GM23338 (cell line): ENCODE measurements at regions not wholly inside any gene's neighbourhood (a gene's known extent, or its start where the extent isn't known, plus 50 kb on each side); places are given as distances from the start of the nearest gene placed in this dataset.
A peak's percentile ranks its signal among the peaks of the same experiment; 100 is the strongest.

Experiments used
- ATAC-seq: fragments of 200-7000 bp; cut with Tn5 transposase; 3 replicates; pipeline ENCODE4 v1.9.1; 2020
- DNase-seq: peaks from one replicate; pipeline ENCODE4 v3.0.0-alpha.2; 2015; ENCODE audit warnings: low spot score
- H2AFZ ChIP-seq: fragments of 200-600 bp; sonication (generic); 2 replicates; pipeline ENCODE4 v1.8.0; 2016; ENCODE audit warnings: antibody characterized with exemption, mild to moderate bottlenecking, moderate library complexity
- H3F3A ChIP-seq: fragments of 200-600 bp; sonication (generic); replicated peaks from 2 replicates; pipeline ENCODE4 v1.8.0; 2017; ENCODE audit warnings: antibody characterized with exemption, mixed run types, low read depth
- H3K27ac ChIP-seq: fragments of 200-600 bp; sonication (generic); 2 replicates; pipeline ENCODE4 v1.6.1; 2016; ENCODE audit warnings: low read depth
- H3K27me3 ChIP-seq: fragments of 200-600 bp; sonication (generic); 2 replicates; pipeline ENCODE4 v1.8.0; 2016; ENCODE audit warnings: mild to moderate bottlenecking, mixed run types, moderate library complexity; ENCODE audit not compliant: insufficient read depth
- H3K36me3 ChIP-seq: fragments of 200-600 bp; sonication (generic); 2 replicates; pipeline ENCODE4 v1.8.0; 2016; ENCODE audit warnings: mild to moderate bottlenecking; ENCODE audit not compliant: insufficient read depth
- H3K4me1 ChIP-seq: fragments of 200-600 bp; sonication (generic); 2 replicates; pipeline ENCODE4 v1.8.0; 2016; ENCODE audit warnings: mild to moderate bottlenecking, moderate library complexity; ENCODE audit not compliant: insufficient read depth
- H3K4me2 ChIP-seq: fragments of 200-600 bp; sonication (generic); 2 replicates; pipeline ENCODE4 v1.7.1; 2017; ENCODE audit warnings: mixed run types
- H3K4me3 ChIP-seq: fragments of 200-600 bp; sonication (generic); 2 replicates; pipeline ENCODE4 v1.6.1; 2016; ENCODE audit warnings: mixed run types
- H3K79me2 ChIP-seq: fragments of 200-600 bp; sonication (generic); replicated peaks from 2 replicates; pipeline ENCODE4 v1.8.0; 2017; ENCODE audit warnings: mild to moderate bottlenecking; ENCODE audit not compliant: insufficient read depth
- H3K9me2 ChIP-seq: fragments of 200-600 bp; sonication (generic); 2 replicates; pipeline ENCODE4 v1.8.0; 2017; ENCODE audit not compliant: insufficient read depth
- H4K20me1 ChIP-seq: fragments of 200-600 bp; sonication (generic); replicated peaks from 2 replicates; pipeline ENCODE4 v1.8.0; 2017; ENCODE audit warnings: mild to moderate bottlenecking; ENCODE audit not compliant: insufficient read depth
- H3K27ac Mint-ChIP-seq: 2 replicates; pipeline ENCODE4 v1.8.0; 2020; ENCODE audit warnings: inconsistent platforms, mild to moderate bottlenecking, moderate library complexity, mixed read lengths
- H3K27me3 Mint-ChIP-seq: 3 replicates; pipeline ENCODE4 v1.8.0; 2022; ENCODE audit warnings: low read depth, mild to moderate bottlenecking, moderate library complexity, mixed read lengths, inconsistent platforms; ENCODE audit not compliant: insufficient read depth, poor library complexity
- H3K36me3 Mint-ChIP-seq: 3 replicates; pipeline ENCODE4 v1.8.0; 2021; ENCODE audit warnings: low read depth, mild to moderate bottlenecking, inconsistent platforms, moderate library complexity, mixed read lengths
- H3K4me1 Mint-ChIP-seq: 3 replicates; pipeline ENCODE4 v1.8.0; 2020; ENCODE audit warnings: mild to moderate bottlenecking, inconsistent platforms, mixed read lengths
- H3K4me3 Mint-ChIP-seq: 3 replicates; pipeline ENCODE4 v1.8.0; 2021; ENCODE audit warnings: moderate library complexity, mild to moderate bottlenecking, inconsistent platforms, mixed read lengths
- H3K9me3 Mint-ChIP-seq: 3 replicates; pipeline ENCODE4 v1.8.0; 2020; ENCODE audit warnings: moderate library complexity, mild to moderate bottlenecking, inconsistent platforms, mixed read lengths
- EZH2phosphoT487 ChIP-seq: fragments of 200-600 bp; sonication (generic); IDR thresholded peaks from one replicate; pipeline ENCODE4 v1.8.1; 2018; ENCODE audit warnings: antibody characterized with exemption; ENCODE audit not compliant: unreplicated experiment
- JUNB ChIP-seq: IDR thresholded peaks from one replicate; pipeline ENCODE4 v1.6.1; 2016; ENCODE audit warnings: antibody characterized with exemption; ENCODE audit not compliant: unreplicated experiment
- NANOG ChIP-seq: IDR thresholded peaks from 2 replicates; pipeline ENCODE4 v1.6.1; 2016; ENCODE audit warnings: antibody characterized with exemption, borderline replicate concordance
- STAT1 ChIP-seq: IDR thresholded peaks from one replicate; pipeline ENCODE4 v1.6.1; 2016; ENCODE audit warnings: antibody characterized with exemption; ENCODE audit not compliant: unreplicated experiment
- TF ChIP-seq, protein P1 (sequence below): fragments of 250-450 bp; sonication (Bioruptor Pico); IDR thresholded peaks from 2 replicates; pipeline ENCODE4 v1.5.0; 2020; ENCODE audit warnings: mild to moderate bottlenecking, moderate library complexity
- TF ChIP-seq, protein P2 (sequence below): IDR thresholded peaks from one replicate; pipeline ENCODE4 v1.6.1; 2018; ENCODE audit warnings: antibody characterized with exemption; ENCODE audit not compliant: unreplicated experiment

DNA sequence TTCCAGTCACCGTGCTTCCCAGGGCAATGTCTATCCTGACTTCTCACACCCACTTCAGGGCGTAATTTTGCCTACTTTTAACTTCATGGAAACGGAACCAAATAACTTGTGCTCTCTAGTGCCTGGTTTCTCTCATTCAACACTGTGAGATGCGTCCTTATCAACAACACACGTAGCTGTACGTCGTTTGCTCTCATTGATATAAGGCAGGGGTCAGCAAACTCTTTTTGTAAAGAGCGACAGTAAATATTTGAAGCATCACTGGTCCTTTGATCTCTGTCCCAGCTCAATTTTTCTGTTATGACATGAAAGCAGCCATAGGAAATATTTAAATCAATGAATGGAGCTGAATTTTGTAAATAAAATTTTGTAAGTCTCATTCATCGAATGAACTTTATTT lies 239.3 kb upstream of the KCNG1 start:
- peaks cover 24% of the 10 kb centered on the region for H3K9me2 ChIP-seq
- no peaks in the 10 kb centered on the region for H4K20me1 ChIP-seq
- H3F3A ChIP-seq = no peaks in the 10 kb centered on the region
- no peak for TF ChIP-seq NANOG
- TF ChIP-seq, protein P1, sequence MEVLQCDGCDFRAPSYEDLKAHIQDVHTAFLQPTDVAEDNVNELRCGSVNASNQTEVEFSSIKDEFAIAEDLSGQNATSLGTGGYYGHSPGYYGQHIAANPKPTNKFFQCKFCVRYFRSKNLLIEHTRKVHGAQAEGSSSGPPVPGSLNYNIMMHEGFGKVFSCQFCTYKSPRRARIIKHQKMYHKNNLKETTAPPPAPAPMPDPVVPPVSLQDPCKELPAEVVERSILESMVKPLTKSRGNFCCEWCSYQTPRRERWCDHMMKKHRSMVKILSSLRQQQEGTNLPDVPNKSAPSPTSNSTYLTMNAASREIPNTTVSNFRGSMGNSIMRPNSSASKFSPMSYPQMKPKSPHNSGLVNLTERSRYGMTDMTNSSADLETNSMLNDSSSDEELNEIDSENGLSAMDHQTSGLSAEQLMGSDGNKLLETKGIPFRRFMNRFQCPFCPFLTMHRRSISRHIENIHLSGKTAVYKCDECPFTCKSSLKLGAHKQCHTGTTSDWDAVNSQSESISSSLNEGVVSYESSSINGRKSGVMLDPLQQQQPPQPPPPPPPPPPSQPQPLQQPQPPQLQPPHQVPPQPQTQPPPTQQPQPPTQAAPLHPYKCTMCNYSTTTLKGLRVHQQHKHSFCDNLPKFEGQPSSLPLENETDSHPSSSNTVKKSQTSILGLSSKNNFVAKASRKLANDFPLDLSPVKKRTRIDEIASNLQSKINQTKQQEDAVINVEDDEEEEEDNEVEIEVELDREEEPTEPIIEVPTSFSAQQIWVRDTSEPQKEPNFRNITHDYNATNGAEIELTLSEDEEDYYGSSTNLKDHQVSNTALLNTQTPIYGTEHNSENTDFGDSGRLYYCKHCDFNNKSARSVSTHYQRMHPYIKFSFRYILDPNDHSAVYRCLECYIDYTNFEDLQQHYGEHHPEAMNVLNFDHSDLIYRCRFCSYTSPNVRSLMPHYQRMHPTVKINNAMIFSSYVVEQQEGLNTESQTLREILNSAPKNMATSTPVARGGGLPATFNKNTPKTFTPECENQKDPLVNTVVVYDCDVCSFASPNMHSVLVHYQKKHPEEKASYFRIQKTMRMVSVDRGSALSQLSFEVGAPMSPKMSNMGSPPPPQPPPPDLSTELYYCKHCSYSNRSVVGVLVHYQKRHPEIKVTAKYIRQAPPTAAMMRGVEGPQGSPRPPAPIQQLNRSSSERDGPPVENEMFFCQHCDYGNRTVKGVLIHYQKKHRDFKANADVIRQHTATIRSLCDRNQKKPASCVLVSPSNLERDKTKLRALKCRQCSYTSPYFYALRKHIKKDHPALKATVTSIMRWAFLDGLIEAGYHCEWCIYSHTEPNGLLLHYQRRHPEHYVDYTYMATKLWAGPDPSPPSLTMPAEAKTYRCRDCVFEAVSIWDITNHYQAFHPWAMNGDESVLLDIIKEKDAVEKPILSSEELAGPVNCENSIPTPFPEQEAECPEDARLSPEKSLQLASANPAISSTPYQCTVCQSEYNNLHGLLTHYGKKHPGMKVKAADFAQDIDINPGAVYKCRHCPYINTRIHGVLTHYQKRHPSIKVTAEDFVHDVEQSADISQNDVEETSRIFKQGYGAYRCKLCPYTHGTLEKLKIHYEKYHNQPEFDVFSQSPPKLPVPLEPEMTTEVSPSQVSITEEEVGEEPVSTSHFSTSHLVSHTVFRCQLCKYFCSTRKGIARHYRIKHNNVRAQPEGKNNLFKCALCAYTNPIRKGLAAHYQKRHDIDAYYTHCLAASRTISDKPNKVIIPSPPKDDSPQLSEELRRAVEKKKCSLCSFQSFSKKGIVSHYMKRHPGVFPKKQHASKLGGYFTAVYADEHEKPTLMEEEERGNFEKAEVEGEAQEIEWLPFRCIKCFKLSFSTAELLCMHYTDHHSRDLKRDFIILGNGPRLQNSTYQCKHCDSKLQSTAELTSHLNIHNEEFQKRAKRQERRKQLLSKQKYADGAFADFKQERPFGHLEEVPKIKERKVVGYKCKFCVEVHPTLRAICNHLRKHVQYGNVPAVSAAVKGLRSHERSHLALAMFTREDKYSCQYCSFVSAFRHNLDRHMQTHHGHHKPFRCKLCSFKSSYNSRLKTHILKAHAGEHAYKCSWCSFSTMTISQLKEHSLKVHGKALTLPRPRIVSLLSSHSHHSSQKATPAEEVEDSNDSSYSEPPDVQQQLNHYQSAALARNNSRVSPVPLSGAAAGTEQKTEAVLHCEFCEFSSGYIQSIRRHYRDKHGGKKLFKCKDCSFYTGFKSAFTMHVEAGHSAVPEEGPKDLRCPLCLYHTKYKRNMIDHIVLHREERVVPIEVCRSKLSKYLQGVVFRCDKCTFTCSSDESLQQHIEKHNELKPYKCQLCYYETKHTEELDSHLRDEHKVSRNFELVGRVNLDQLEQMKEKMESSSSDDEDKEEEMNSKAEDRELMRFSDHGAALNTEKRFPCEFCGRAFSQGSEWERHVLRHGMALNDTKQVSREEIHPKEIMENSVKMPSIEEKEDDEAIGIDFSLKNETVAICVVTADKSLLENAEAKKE = no peak
- TF ChIP-seq JUNB = no peak
- TF ChIP-seq EZH2phosphoT487 = no peak
- Mint-ChIP-seq H3K27ac (no peak overlapping the region), H3K9me3 (peaks cover 39% of the 10 kb centered on the region), H3K36me3 (peaks cover 16% of the 10 kb centered on the region), H3K4me1 (peaks cover 29% of the 10 kb centered on the region), H3K27me3 (peaks cover 11% of the 10 kb centered on the region), H3K4me3 (no peak overlapping the region)
- ATAC-seq (no peak), DNase-seq (no peak)
- no peak overlapping the region for H3K27ac ChIP-seq
- no peaks in the 10 kb centered on the region; the same call in 1 of the 2 replicates for H3K36me3 ChIP-seq
- H3K4me3 ChIP-seq = no peak overlapping the region
- no peak overlapping the region for H3K4me2 ChIP-seq
- H2AFZ ChIP-seq = no peak overlapping the region
- H3K27me3 ChIP-seq = no peaks in the 10 kb centered on the region
- no peaks in the 10 kb centered on the region for H3K79me2 ChIP-seq
- H3K4me1 ChIP-seq = peaks cover 19% of the 10 kb centered on the region

- no peaks in the 10 kb centered on the region; the same call in 1 of the 2 replicates for H3K36me3 ChIP-seq
- Mint-ChIP-seq H3K4me1 (peaks cover 29% of the 10 kb centered on the region), H3K27me3 (peaks cover 11% of the 10 kb centered on the region), H3K27ac (no peak overlapping the region), H3K36me3 (peaks cover 4% of the 10 kb centered on the region; the same call in 2 of the 3 replicates), H3K9me3 (peaks cover 18% of the 10 kb centered on the region), H3K4me3 (no peak overlapping the region)
- peaks cover 19% of the 10 kb centered on the region for H3K4me1 ChIP-seq
- H3K27me3 ChIP-seq = no peaks in the 10 kb centered on the region
- H3K9me2 ChIP-seq = peaks cover 24% of the 10 kb centered on the region
- ATAC-seq (peak; percentile 32; the same call in 1 of the 3 replicates), DNase-seq (no peak)
- H3K4me2 ChIP-seq = 0 out of 2 replicates have a peak overlapping the region, but pooled peaks have one; percentile 62
- peak overlapping the region; percentile 87 for H2AFZ ChIP-seq
- H3K27ac ChIP-seq = no peak overlapping the region
- H3K79me2 ChIP-seq = no peaks in the 10 kb centered on the region
- H4K20me1 ChIP-seq = no peaks in the 10 kb centered on the region
- no peak overlapping the region for H3K4me3 ChIP-seq
- H3F3A ChIP-seq = no peaks in the 10 kb centered on the region
- TF ChIP-seq, protein P2, sequence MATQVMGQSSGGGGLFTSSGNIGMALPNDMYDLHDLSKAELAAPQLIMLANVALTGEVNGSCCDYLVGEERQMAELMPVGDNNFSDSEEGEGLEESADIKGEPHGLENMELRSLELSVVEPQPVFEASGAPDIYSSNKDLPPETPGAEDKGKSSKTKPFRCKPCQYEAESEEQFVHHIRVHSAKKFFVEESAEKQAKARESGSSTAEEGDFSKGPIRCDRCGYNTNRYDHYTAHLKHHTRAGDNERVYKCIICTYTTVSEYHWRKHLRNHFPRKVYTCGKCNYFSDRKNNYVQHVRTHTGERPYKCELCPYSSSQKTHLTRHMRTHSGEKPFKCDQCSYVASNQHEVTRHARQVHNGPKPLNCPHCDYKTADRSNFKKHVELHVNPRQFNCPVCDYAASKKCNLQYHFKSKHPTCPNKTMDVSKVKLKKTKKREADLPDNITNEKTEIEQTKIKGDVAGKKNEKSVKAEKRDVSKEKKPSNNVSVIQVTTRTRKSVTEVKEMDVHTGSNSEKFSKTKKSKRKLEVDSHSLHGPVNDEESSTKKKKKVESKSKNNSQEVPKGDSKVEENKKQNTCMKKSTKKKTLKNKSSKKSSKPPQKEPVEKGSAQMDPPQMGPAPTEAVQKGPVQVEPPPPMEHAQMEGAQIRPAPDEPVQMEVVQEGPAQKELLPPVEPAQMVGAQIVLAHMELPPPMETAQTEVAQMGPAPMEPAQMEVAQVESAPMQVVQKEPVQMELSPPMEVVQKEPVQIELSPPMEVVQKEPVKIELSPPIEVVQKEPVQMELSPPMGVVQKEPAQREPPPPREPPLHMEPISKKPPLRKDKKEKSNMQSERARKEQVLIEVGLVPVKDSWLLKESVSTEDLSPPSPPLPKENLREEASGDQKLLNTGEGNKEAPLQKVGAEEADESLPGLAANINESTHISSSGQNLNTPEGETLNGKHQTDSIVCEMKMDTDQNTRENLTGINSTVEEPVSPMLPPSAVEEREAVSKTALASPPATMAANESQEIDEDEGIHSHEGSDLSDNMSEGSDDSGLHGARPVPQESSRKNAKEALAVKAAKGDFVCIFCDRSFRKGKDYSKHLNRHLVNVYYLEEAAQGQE = no peak
- no peak for TF ChIP-seq STAT1
Measured at GRCh38 chr20:51259455-51259854, 236.5 kb upstream of the KCNG1 start.
